IMR-90 (cell line): ENCODE measurements at regions not wholly inside any gene's neighbourhood (a gene's known extent, or its start where the extent isn't known, plus 50 kb on each side); places are given as distances from the start of the nearest gene placed in this dataset.

Source experiments
- ATAC-seq: fragments of 200-7000 bp; cut with Tn5 transposase; 2 replicates; pipeline ENCODE4 v1.9.1; 2020; ENCODE audit warnings: low read depth, mild to moderate bottlenecking, moderate library complexity
- BruUV-seq: library from RNA; stranded (reverse); fragments of 400-500 nt; replicated peaks from 2 replicates; lab custom pipeline; 2021; lab: Mats Ljungman, UMichigan
- CTCF ChIA-PET: fragments of 300-600 bp; formaldehyde crosslinking; extraction: SDS; loops from one replicate; lab custom pipeline; 2021; ENCODE audit warnings: antibody characterized with exemption; lab: Yijun Ruan, JAX
- POLR2A ChIA-PET: fragments of 300-600 bp; sonication (Branson Sonifier 250); formaldehyde crosslinking; loops from one replicate; lab custom pipeline; 2022; ENCODE audit warnings: antibody characterized with exemption; ENCODE audit not compliant: unreplicated experiment; lab: Charles Lee
- DNase-seq: peaks from one replicate; pipeline ENCODE4 v3.0.0; 2013
- H2AFZ ChIP-seq: replicated peaks from 2 replicates; pipeline ENCODE3; 2013; ENCODE audit warnings: low read length, mild to moderate bottlenecking; ENCODE audit not compliant: poor library complexity
- H2AK5ac ChIP-seq: 2 replicates; pipeline ENCODE4 v1.6.1; 2013; ENCODE audit warnings: low read depth, low read length, inconsistent platforms
- H2AK9ac ChIP-seq: replicated peaks from 2 replicates; pipeline ENCODE3; 2013; ENCODE audit warnings: mild to moderate bottlenecking, low read depth, low read length, moderate library complexity; ENCODE audit not compliant: poor library complexity
- H2BK120ac ChIP-seq: 2 replicates; pipeline ENCODE4 v1.6.1; 2013; ENCODE audit warnings: low read depth, low read length, inconsistent platforms
- H2BK15ac ChIP-seq: 3 replicates; pipeline ENCODE4 v1.6.1; 2013; ENCODE audit warnings: low read depth, low read length, inconsistent platforms
- H2BK20ac ChIP-seq: 2 replicates; pipeline ENCODE4 v1.6.1; 2013; ENCODE audit warnings: low read depth, mild to moderate bottlenecking, inconsistent platforms, low read length, moderate library complexity
- H2BK5ac ChIP-seq: 2 replicates; pipeline ENCODE4 v1.6.1; 2013; ENCODE audit warnings: mild to moderate bottlenecking, low read depth, low read length, inconsistent platforms; ENCODE audit not compliant: poor library complexity, severe bottlenecking
- H3K14ac ChIP-seq: replicated peaks from 2 replicates; pipeline ENCODE4 v1.6.1; 2013; ENCODE audit warnings: low read depth, low read length, inconsistent platforms
- H3K18ac ChIP-seq: 2 replicates; pipeline ENCODE4 v1.6.1; 2013; ENCODE audit warnings: low read depth, low read length, control low read depth
- H3K23ac ChIP-seq: 2 replicates; pipeline ENCODE4 v1.6.1; 2013; ENCODE audit warnings: low read depth, low read length, inconsistent platforms
- H3K27ac ChIP-seq: 2 replicates; pipeline ENCODE4 v1.5.1; 2013; ENCODE audit warnings: mild to moderate bottlenecking, control low read depth, low read length; ENCODE audit not compliant: insufficient read depth
- H3K27me3 ChIP-seq: 2 replicates; pipeline ENCODE4 v1.6.1; 2013; ENCODE audit warnings: low read length; ENCODE audit not compliant: control insufficient read depth, insufficient read depth
- H3K36me3 ChIP-seq: 2 replicates; pipeline ENCODE4 v1.6.1; 2013; ENCODE audit warnings: low read length, mixed read lengths; ENCODE audit not compliant: control insufficient read depth, insufficient read depth
- H3K4ac ChIP-seq: 2 replicates; pipeline ENCODE4 v1.6.1; 2013; ENCODE audit warnings: low read depth, low read length, inconsistent platforms
- H3K4me1 ChIP-seq: 2 replicates; pipeline ENCODE4 v1.6.1; 2013; ENCODE audit warnings: low read length, mixed read lengths; ENCODE audit not compliant: control insufficient read depth, insufficient read depth
- H3K4me2 ChIP-seq: 2 replicates; pipeline ENCODE4 v1.6.1; 2013; ENCODE audit warnings: low read depth, mild to moderate bottlenecking, control low read depth, low read length, moderate library complexity
- H3K4me3 ChIP-seq: 2 replicates; pipeline ENCODE4 v1.5.1; 2013; ENCODE audit warnings: low read depth, mild to moderate bottlenecking, control low read depth, low read length, moderate library complexity; ENCODE audit not compliant: insufficient read depth
- H3K56ac ChIP-seq: 2 replicates; pipeline ENCODE4 v1.6.1; 2013; ENCODE audit warnings: low read length, inconsistent platforms; ENCODE audit not compliant: insufficient read depth; ENCODE audit errors: extremely low read depth
- H3K79me1 ChIP-seq, 2 experiments: 2 replicates each; pipeline ENCODE4 v1.6.1; 2013; ENCODE audit warnings: low read length in 2 of 2, inconsistent platforms in 1 of 2, low read depth in 1 of 2
- H3K9ac ChIP-seq: 2 replicates; pipeline ENCODE4 v1.6.1; 2013; ENCODE audit warnings: low read depth, low read length, control low read depth
- H3K9me1 ChIP-seq: 2 replicates; pipeline ENCODE4 v1.6.1; 2013; ENCODE audit warnings: low read length, inconsistent platforms; ENCODE audit not compliant: insufficient read depth
- H3K9me3 ChIP-seq: 2 replicates; pipeline ENCODE4 v1.6.1; 2013; ENCODE audit warnings: low read length; ENCODE audit not compliant: control insufficient read depth, insufficient read depth
- H4K20me1 ChIP-seq: 2 replicates; pipeline ENCODE4 v1.6.1; 2013; ENCODE audit warnings: low read length, inconsistent platforms; ENCODE audit not compliant: insufficient read depth
- H4K5ac ChIP-seq: 2 replicates; pipeline ENCODE4 v1.6.1; 2013; ENCODE audit warnings: mild to moderate bottlenecking, low read depth, low read length, control low read depth
- H4K8ac ChIP-seq, 2 experiments: 2 replicates each; pipeline ENCODE4 v1.6.1; 2013; ENCODE audit warnings: low read depth in 2 of 2, low read length in 2 of 2, control low read depth in 1 of 2, inconsistent platforms in 1 of 2
- H4K91ac ChIP-seq: 2 replicates; pipeline ENCODE4 v1.6.1; 2013; ENCODE audit warnings: low read depth, low read length, inconsistent platforms; ENCODE audit not compliant: insufficient read depth
- CEBPB ChIP-seq: IDR thresholded peaks from 2 replicates; pipeline ENCODE4 v1.6.1; 2012; ENCODE audit warnings: low read depth, low read length, improper control_type of control experiment
- FOS ChIP-seq: fragments of 150-350 bp; IDR thresholded peaks from 2 replicates; pipeline ENCODE4 v1.6.1; 2016; ENCODE audit warnings: low read depth, low read length
- MAFK ChIP-seq: IDR thresholded peaks from 2 replicates; pipeline ENCODE4 v1.6.1; 2012; ENCODE audit warnings: low read depth, low read length, improper control_type of control experiment
- MAZ ChIP-seq: IDR thresholded peaks from 2 replicates; pipeline ENCODE4 v1.6.1; 2012; ENCODE audit warnings: low read depth, mild to moderate bottlenecking, low read length, improper control_type of control experiment, moderate library complexity, borderline replicate concordance
- MXI1 ChIP-seq: IDR thresholded peaks from 2 replicates; pipeline ENCODE4 v1.6.1; 2012; ENCODE audit warnings: low read depth, mild to moderate bottlenecking, low read length, moderate library complexity, borderline replicate concordance
- NFE2L2 ChIP-seq: fragments of 150-350 bp; IDR thresholded peaks from 2 replicates; pipeline ENCODE4 v1.6.1; 2016; ENCODE audit warnings: low read depth, mild to moderate bottlenecking, low read length
- RCOR1 ChIP-seq: IDR thresholded peaks from 2 replicates; pipeline ENCODE4 v1.6.1; 2012; ENCODE audit warnings: mild to moderate bottlenecking, low read length, improper control_type of control experiment; ENCODE audit not compliant: insufficient replicate concordance
- SMC3 ChIP-seq: fragments of 150-350 bp; IDR thresholded peaks from 2 replicates; pipeline ENCODE4 v1.6.1; 2016; ENCODE audit warnings: low read depth, mild to moderate bottlenecking, antibody characterized with exemption, low read length, moderate library complexity
- WGBS, 2 experiments: methylation state at CpG; one replicate each; pipeline versions ENCODE4 v1.1.5 to v1.1.7; 2013; ENCODE audit warnings: missing lambda C conversion rate in 2 of 2; ENCODE audit not compliant: insufficient read length in 1 of 2; ENCODE audit errors: extremely low coverage in 2 of 2; 5-methylcytosine and 5-hydroxymethylcytosine counted together
- dilution Hi-C: fragments of 300-500 bp; cut with HindIII; formaldehyde crosslinking; loops from one replicate; pipeline ENCODE4 v1.14.3; 2018; ENCODE audit warnings: low sequenced_read_pairs; ENCODE audit not compliant: unreplicated experiment
- in situ Hi-C: fragments of 300-500 bp; cut with MboI; formaldehyde crosslinking; loops from 3 replicates; pipeline ENCODE4 v1.14.3; 2019; ENCODE audit warnings: low sequenced_read_pairs, inconsistent platforms, mixed read lengths
- intact Hi-C: fragments of 100-400 bp; cut with micrococcal nuclease; formaldehyde crosslinking; loops from 2 replicates; pipeline ENCODE4 v1.10.0; 2022
- TF ChIP-seq, protein P1 (sequence below): fragments of 150-350 bp; IDR thresholded peaks from 2 replicates; pipeline ENCODE4 v1.6.1; 2016; ENCODE audit warnings: low read depth, mild to moderate bottlenecking, low read length, moderate library complexity, borderline replicate concordance

- no peak overlapping the region for H4K5ac ChIP-seq
- no peaks in the 10 kb centered on the region for H3K36me3 ChIP-seq
- H2AFZ ChIP-seq = no peak overlapping the region
- H3K4ac ChIP-seq = no peak overlapping the region
- H2BK120ac ChIP-seq = no peak overlapping the region
- no peaks in the 10 kb centered on the region for H3K4me1 ChIP-seq
- no CpG with 5 or more reads among the region's 3 CpGs for WGBS, 2 experiments
- H2AK5ac ChIP-seq = no peak overlapping the region
- no peak overlapping the region for H3K9ac ChIP-seq
- in situ Hi-C loops (no loop called here), intact Hi-C loops (no loop called here), dilution Hi-C loops (no loop called here)
- no peak overlapping the region for H3K4me3 ChIP-seq
- no peak for DNase-seq
- TF ChIP-seq CEBPB (no peak), NFE2L2 (no peak), SMC3 (no peak), MXI1 (no peak), MAFK (no peak), FOS (no peak), RCOR1 (no peak), MAZ (no peak)
- TF ChIP-seq, protein P1, sequence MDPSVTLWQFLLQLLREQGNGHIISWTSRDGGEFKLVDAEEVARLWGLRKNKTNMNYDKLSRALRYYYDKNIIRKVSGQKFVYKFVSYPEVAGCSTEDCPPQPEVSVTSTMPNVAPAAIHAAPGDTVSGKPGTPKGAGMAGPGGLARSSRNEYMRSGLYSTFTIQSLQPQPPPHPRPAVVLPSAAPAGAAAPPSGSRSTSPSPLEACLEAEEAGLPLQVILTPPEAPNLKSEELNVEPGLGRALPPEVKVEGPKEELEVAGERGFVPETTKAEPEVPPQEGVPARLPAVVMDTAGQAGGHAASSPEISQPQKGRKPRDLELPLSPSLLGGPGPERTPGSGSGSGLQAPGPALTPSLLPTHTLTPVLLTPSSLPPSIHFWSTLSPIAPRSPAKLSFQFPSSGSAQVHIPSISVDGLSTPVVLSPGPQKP = no peak
- no peak overlapping the region for H4K91ac ChIP-seq
- no peaks in the 10 kb centered on the region for H3K27me3 ChIP-seq
- H3K14ac ChIP-seq = no peak overlapping the region
- H4K20me1 ChIP-seq = no peaks in the 10 kb centered on the region
- no peak overlapping the region for H3K27ac ChIP-seq
- no peak overlapping the region for H2BK15ac ChIP-seq
- no peak overlapping the region for H3K23ac ChIP-seq
- H3K9me1 ChIP-seq = no peaks in the 10 kb centered on the region
- no peaks in the 10 kb centered on the region for H3K9me3 ChIP-seq
- no peak overlapping the region for H4K8ac ChIP-seq
- BruUV-seq = no TSS peak
- H3K4me2 ChIP-seq = no peak overlapping the region
- no peak overlapping the region for H3K18ac ChIP-seq
- no peaks in the 10 kb centered on the region for H3K79me1 ChIP-seq
- POLR2A ChIA-PET = no interaction called here
- H2BK20ac ChIP-seq = no peak overlapping the region
- H2AK9ac ChIP-seq = no peak overlapping the region
- ATAC-seq = no peak
- no peak overlapping the region for H3K56ac ChIP-seq
- H2BK5ac ChIP-seq = no peak overlapping the region
- CTCF ChIA-PET = no interaction called here
Measured at GRCh38 chrX:137749246-137749645, 183.3 kb downstream of the ZIC3 start.
